Neural cell (in vitro differentiated cells): ENCODE measurements at regions not wholly inside any gene's neighbourhood (a gene's known extent, or its start where the extent isn't known, plus 50 kb on each side); places are given as distances from the start of the nearest gene placed in this dataset.

ENCODE experiments used
- CTCF ChIP-seq: fragments of 450-650 bp; IDR thresholded peaks from 2 replicates; pipeline ENCODE4 v1.5.1; 2014; ENCODE audit warnings: antibody characterized with exemption, mild to moderate bottlenecking, moderate library complexity; ENCODE audit not compliant: poor library complexity, severe bottlenecking
- TF ChIP-seq, protein P1 (sequence below): IDR thresholded peaks from 2 replicates; pipeline ENCODE4 v1.6.1; 2012; ENCODE audit warnings: borderline replicate concordance

DNA sequence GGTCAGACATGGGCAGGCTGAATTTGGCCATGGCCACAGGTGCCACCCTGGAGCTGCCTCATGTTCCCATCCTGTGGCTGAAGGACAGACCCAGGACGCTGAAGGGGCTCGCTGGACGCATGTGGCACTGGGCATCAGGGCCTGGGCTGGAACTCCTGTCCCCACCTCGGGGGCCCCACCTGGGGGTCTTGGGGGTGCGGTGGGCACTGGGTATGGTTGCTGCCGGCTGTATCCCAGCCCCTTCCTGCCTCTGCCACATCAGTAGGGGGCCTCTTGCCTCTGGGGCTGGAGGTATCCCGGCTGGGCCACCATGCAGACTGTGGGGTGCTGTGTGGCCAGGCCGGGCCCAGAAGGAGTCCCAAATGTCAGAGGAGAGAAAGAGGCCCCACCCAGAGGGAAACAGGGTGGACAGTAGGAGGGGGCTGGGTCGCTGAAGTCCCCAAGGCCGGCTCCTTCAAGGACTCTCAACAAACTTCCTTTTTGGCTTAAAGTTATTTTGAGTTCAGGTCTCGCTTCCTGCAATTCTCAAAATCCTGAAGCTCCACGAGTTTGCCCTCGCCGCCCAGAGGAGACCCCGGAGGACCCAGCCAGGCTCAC lies 78.7 kb downstream of the SIK1 start:
- TF ChIP-seq CTCF: no peak
- TF ChIP-seq, protein P1, sequence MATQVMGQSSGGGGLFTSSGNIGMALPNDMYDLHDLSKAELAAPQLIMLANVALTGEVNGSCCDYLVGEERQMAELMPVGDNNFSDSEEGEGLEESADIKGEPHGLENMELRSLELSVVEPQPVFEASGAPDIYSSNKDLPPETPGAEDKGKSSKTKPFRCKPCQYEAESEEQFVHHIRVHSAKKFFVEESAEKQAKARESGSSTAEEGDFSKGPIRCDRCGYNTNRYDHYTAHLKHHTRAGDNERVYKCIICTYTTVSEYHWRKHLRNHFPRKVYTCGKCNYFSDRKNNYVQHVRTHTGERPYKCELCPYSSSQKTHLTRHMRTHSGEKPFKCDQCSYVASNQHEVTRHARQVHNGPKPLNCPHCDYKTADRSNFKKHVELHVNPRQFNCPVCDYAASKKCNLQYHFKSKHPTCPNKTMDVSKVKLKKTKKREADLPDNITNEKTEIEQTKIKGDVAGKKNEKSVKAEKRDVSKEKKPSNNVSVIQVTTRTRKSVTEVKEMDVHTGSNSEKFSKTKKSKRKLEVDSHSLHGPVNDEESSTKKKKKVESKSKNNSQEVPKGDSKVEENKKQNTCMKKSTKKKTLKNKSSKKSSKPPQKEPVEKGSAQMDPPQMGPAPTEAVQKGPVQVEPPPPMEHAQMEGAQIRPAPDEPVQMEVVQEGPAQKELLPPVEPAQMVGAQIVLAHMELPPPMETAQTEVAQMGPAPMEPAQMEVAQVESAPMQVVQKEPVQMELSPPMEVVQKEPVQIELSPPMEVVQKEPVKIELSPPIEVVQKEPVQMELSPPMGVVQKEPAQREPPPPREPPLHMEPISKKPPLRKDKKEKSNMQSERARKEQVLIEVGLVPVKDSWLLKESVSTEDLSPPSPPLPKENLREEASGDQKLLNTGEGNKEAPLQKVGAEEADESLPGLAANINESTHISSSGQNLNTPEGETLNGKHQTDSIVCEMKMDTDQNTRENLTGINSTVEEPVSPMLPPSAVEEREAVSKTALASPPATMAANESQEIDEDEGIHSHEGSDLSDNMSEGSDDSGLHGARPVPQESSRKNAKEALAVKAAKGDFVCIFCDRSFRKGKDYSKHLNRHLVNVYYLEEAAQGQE: no peak
